Ecto neural progenitor cell (in vitro differentiated cells): ENCODE measurements at regions not wholly inside any gene's neighbourhood (a gene's known extent, or its start where the extent isn't known, plus 50 kb on each side); places are given as distances from the start of the nearest gene placed in this dataset.
A peak's percentile ranks its signal among the peaks of the same experiment; 100 is the strongest.
"Not testable (repeated sequence)": the region's sequence is repeated elsewhere in the genome, so short reads cannot be mapped to it uniquely, and the experiment has no call there.

Experiments
- DNase-seq: peaks from one replicate; pipeline ENCODE4 v3.0.0-alpha.2; 2018; ENCODE audit warnings: low spot score

GRCh38 chr6:71722736-71723135 is 163.6 kb upstream of the RIMS1 start:
- DNase-seq = no peak

GRCh38 chr6:71724456-71725125 is 161.8 kb upstream of the RIMS1 start:
- DNase-seq = no peak

- DNase-seq = no peak
Measured at GRCh38 chr6:71725126-71725470, 161.3 kb upstream of the RIMS1 start.

GRCh38 chr6:71726121-71726520 is 160.2 kb upstream of the RIMS1 start:
- no peak for DNase-seq

GRCh38 chr6:71727632-71728294 is 158.6 kb upstream of the RIMS1 start:
- DNase-seq = no peak

GRCh38 chr6:71730284-71730683 is 156.1 kb upstream of the RIMS1 start:
- no peak for DNase-seq

- DNase-seq = no peak
Measured at GRCh38 chr6:71733970-71734899, 152.1 kb upstream of the RIMS1 start.

GRCh38 chr6:71737953-71738352 is 148.4 kb upstream of the RIMS1 start:
- DNase-seq = no peak

GRCh38 chr6:71745525-71745924 is 140.8 kb upstream of the RIMS1 start:
- DNase-seq = peak; percentile 49

GRCh38 chr6:71766146-71766760 is 120.1 kb upstream of the RIMS1 start:
- DNase-seq = no peak

GRCh38 chr6:71766796-71767195 is 119.6 kb upstream of the RIMS1 start:
- no peak for DNase-seq

GRCh38 chr6:71768356-71768755 is 118.0 kb upstream of the RIMS1 start:
- no peak for DNase-seq

GRCh38 chr6:71808865-71809264 is 77.5 kb upstream of the RIMS1 start:
- no peak for DNase-seq

- DNase-seq = no peak
Measured at GRCh38 chr6:71810880-71811279, 75.5 kb upstream of the RIMS1 start.

GRCh38 chr6:71822625-71823024 is 63.7 kb upstream of the RIMS1 start:
- DNase-seq = no peak

- DNase-seq = not testable (repeated sequence)
Measured at GRCh38 chr6:71832110-71832764, 54.1 kb upstream of the RIMS1 start.
